HEK293T (cell line): ENCODE measurements at regions not wholly inside any gene's neighbourhood (a gene's known extent, or its start where the extent isn't known, plus 50 kb on each side); places are given as distances from the start of the nearest gene placed in this dataset.

Experiments
- ARNT ChIP-seq: fragments of 450-650 bp; IDR thresholded peaks from 2 replicates; pipeline ENCODE4 v1.6.1; 2017; ENCODE audit warnings: mild to moderate bottlenecking
- BHLHE40 ChIP-seq: fragments of 450-650 bp; IDR thresholded peaks from 2 replicates; pipeline ENCODE4 v1.6.1; 2016; ENCODE audit warnings: mild to moderate bottlenecking, moderate library complexity, borderline replicate concordance
- CTBP1 ChIP-seq: fragments of 450-650 bp; IDR thresholded peaks from 2 replicates; pipeline ENCODE4 v1.6.1; 2016; ENCODE audit warnings: borderline replicate concordance
- ELF4 ChIP-seq: fragments of 450-650 bp; IDR thresholded peaks from 2 replicates; pipeline ENCODE4 v1.6.1; 2017; ENCODE audit warnings: antibody characterized with exemption
- FOXA1 ChIP-seq: fragments of 450-650 bp; IDR thresholded peaks from 2 replicates; pipeline ENCODE4 v1.6.1; 2016; ENCODE audit warnings: mild to moderate bottlenecking
- FOXK2 ChIP-seq: fragments of 450-650 bp; IDR thresholded peaks from 2 replicates; pipeline ENCODE4 v1.6.1; 2016; ENCODE audit warnings: mild to moderate bottlenecking
- FOXM1 ChIP-seq: fragments of 450-650 bp; IDR thresholded peaks from 2 replicates; pipeline ENCODE4 v1.6.1; 2017; ENCODE audit warnings: mild to moderate bottlenecking, borderline replicate concordance
- HDGF ChIP-seq: fragments of 450-650 bp; IDR thresholded peaks from 2 replicates; pipeline ENCODE4 v1.6.1; 2017; ENCODE audit warnings: antibody characterized with exemption, borderline replicate concordance
- LEF1 ChIP-seq: fragments of 450-650 bp; IDR thresholded peaks from 2 replicates; pipeline ENCODE4 v1.6.1; 2017; ENCODE audit warnings: mild to moderate bottlenecking, borderline replicate concordance
- SP1 ChIP-seq: fragments of 450-650 bp; IDR thresholded peaks from 2 replicates; pipeline ENCODE4 v1.6.1; 2017
- SUZ12 ChIP-seq: fragments of 450-650 bp; IDR thresholded peaks from 2 replicates; pipeline ENCODE4 v1.6.1; 2016; ENCODE audit warnings: mild to moderate bottlenecking
- TARDBP ChIP-seq: fragments of 450-650 bp; IDR thresholded peaks from 2 replicates; pipeline ENCODE4 v1.6.1; 2016
- ZNF384 ChIP-seq: fragments of 450-650 bp; IDR thresholded peaks from 2 replicates; pipeline ENCODE4 v1.6.1; 2016

- no peak for TF ChIP-seq CTBP1
- TF ChIP-seq ZNF384 = no peak
- TF ChIP-seq HDGF = no peak
- no peak for TF ChIP-seq FOXA1
- TF ChIP-seq FOXK2 = no peak
- no peak for TF ChIP-seq BHLHE40
- TF ChIP-seq SUZ12 = no peak
- no peak for TF ChIP-seq LEF1
- no peak for TF ChIP-seq ARNT
- no peak for TF ChIP-seq FOXM1
- no peak for TF ChIP-seq SP1
- TF ChIP-seq ELF4 = no peak
- no peak for TF ChIP-seq TARDBP
Observed at GRCh38 chr5:112097768-112098167, 321.3 kb downstream of the EPB41L4A start.
